ENCODE measurements at regions not wholly inside any gene's neighbourhood (a gene's known extent, or its start where the extent isn't known, plus 50 kb on each side); places are given as distances from the start of the nearest gene placed in this dataset.
"Not testable (repeated sequence)": the region's sequence is repeated elsewhere in the genome, so short reads cannot be mapped to it uniquely, and the experiment has no call there.

DNA sequence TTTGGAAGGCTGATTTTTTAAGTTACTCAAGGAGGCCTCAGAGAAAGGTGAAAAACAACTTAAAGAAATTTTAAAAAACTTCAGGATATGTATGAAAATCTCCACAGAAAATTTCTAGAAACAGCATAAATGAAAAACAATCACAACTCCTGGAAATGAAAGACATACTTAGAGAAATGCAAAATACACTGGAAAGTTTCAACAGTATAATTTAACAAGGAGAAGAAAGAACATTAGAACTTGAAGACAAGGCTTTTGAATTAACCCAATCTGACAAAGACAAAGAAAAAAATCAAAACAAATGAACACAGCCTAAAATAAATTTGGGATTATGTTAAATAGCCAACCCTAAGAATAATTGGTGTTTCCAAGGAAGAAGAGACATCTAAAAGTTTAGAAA lies 300.5 kb downstream of the ANTXR2 start:
- Mint-ChIP-seq H3K4me1 (no peaks in the 10 kb centered on the region), H3K27me3 (no peaks in the 10 kb centered on the region), H3K9me3 (peaks cover 38 to 47% of the 10 kb centered on the region in 2 donors), H3K27ac (no peak overlapping the region), H3K4me3 (no peak overlapping the region), H3K36me3 (peaks cover 0 to 4% of the 10 kb centered on the region in 2 donors)
- DNase-seq, result no peak
- ATAC-seq (replicated peaks), result no peak

DNA sequence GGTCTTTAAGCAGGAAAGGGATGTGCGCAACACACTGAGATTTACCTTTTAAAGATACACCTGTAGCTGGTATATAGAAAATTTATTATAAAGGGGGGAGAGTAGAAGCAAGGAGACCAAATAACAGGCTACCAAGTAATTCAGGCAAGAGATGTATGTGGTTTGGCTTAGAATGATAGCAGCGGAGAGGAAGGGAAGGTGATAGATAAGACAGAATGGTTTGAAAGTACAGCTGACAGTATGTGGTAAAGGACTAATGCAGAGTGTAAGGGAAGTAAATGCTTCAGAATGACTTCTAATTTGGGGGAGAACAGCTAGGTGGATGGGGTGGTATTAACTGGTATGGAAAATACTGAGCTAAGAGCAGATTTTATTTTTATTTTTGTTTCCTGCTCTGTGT lies 308.9 kb downstream of the ANTXR2 start:
- Mint-ChIP-seq H3K4me3 (no peak overlapping the region), H3K27ac (no peak overlapping the region), H3K9me3 (peaks cover 1 to 5% of the 10 kb centered on the region in 2 donors), H3K4me1 (no peaks in the 10 kb centered on the region), H3K27me3 (no peaks in the 10 kb centered on the region), H3K36me3 (no peaks in the 10 kb centered on the region)
- DNase-seq, result no peak
- ATAC-seq (replicated peaks), result no peak

DNA sequence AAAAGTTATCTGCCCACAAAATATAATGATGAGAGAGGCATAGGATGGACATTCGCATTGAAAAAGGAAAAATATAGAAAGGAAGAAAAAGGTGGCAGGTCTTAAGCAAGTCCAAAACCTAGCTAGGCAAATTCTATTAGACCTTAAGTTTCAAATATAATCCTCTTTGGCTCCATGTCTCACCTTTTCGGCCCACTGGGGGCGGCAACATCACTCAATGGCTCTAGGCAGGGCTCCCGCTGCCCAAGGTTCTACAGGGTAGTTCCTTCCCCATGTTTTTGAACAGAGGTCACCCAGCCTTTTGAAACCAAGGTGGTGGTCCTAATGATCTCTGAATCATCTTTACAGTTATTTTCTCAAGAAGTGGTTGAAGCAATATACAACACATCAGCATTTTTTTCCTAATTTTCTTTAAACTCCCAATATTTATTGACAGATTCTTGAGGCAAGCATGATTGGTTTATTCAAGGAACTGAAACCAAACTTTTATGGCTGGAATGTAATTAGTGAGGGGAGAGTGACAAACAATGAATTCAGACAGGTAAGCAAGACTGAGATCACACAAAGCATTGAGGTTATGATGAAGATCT lies 309.4 kb downstream of the ANTXR2 start:
- H3K4me3 Mint-ChIP-seq, result no peak overlapping the region
- no peak overlapping the region for H3K27ac Mint-ChIP-seq
- no peak for ATAC-seq (replicated peaks)
- H3K9me3 Mint-ChIP-seq, result peaks cover 0 to 5% of the 10 kb centered on the region in 2 donors
- no peaks in the 10 kb centered on the region for H3K27me3 Mint-ChIP-seq
- DNase-seq, result no peak
- H3K4me1 Mint-ChIP-seq, result no peaks in the 10 kb centered on the region
- H3K36me3 Mint-ChIP-seq, result no peaks in the 10 kb centered on the region

DNA sequence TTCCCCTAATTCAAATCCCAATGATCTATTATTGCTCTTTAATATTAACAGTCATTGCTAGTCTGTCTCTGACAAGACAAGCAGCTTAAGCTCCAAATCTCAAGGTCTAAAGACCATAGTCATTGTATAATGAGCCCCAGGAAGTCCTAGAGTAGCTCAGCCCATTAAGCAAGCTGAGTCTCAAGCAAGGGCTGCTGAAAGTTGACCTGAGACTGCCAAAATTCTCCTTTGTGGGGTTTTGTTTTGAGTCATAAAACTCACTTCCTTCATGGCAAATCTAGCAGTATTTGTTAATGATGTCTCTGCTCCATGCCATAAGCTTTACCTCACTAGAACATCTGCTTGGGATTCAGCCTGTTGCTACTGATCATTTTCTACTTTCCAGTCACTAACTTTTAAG lies 313.2 kb downstream of the ANTXR2 start:
- H3K4me3 Mint-ChIP-seq, result no peak overlapping the region
- peaks cover 0 to 3% of the 10 kb centered on the region in 2 donors for H3K9me3 Mint-ChIP-seq
- ATAC-seq (replicated peaks) (peak; percentile 61 to 68), DNase-seq (no peak)
- no peak overlapping the region for H3K27ac Mint-ChIP-seq
- H3K27me3 Mint-ChIP-seq, result no peaks in the 10 kb centered on the region
- no peaks in the 10 kb centered on the region for H3K4me1 Mint-ChIP-seq
- no peaks in the 10 kb centered on the region for H3K36me3 Mint-ChIP-seq

DNA sequence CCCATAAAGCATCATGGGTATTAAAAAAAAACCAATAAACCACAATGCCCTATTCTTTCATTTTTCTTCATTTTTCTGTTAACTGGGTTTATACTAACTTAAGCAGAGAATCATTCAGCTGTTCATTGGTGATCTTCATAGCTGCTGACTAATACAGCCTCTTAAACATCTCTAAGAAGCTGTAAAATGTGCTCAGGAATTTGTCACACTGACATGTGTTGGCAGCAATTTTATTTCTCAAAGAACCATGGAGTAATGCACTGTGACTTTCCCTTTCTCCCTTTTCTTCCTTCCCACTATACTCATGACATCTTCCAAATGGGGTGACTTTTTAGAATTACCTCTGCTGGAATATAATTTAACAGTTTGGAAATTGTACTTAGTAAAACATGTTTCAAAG lies 315.4 kb downstream of the ANTXR2 start:
- Mint-ChIP-seq H3K27ac (no peak overlapping the region), H3K36me3 (no peaks in the 10 kb centered on the region), H3K27me3 (no peaks in the 10 kb centered on the region), H3K4me3 (no peak overlapping the region), H3K4me1 (no peaks in the 10 kb centered on the region), H3K9me3 (peaks cover 0 to 3% of the 10 kb centered on the region in 2 donors)
- no peak for ATAC-seq (replicated peaks)
- DNase-seq, result no peak

DNA sequence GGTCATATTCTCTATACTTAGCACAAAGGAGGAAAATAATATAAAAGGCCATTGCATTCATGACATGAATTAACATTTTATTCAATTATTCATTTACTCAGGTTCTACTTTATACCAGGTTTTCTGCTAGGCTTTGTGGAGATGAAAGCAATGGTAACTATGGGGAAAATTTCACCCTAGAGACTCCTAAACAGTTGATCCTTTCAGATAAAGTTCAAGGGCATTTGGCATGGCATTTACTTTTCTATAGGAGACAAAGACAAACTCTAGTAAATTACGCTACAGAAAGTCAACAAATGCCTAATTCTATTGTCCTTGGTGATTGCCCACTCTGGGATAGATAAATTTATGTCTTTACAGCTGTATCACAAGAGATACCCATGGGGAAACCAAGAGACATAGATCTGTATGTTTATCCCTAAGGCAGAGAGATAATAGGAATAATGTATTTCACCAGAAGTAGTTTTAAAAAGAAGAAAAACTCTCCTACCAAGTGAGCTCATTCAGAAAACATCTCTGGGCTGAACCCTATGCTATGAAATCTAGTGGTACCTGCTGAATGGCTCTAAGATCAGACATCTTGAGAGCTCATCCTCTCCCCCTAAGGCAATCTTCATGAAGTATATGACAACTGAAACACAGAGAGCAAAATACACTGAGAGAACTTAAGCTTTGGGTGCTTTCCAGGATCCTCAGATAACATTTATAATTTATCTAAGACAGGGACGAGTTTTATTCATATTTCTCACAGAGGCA lies 316.7 kb downstream of the ANTXR2 start:
- peaks cover 0 to under 1% of the 10 kb centered on the region in 2 donors for H3K9me3 Mint-ChIP-seq
- DNase-seq (no peak), ATAC-seq (replicated peaks) (no peak)
- H3K4me1 Mint-ChIP-seq, result no peaks in the 10 kb centered on the region
- no peak overlapping the region for H3K27ac Mint-ChIP-seq
- no peaks in the 10 kb centered on the region for H3K27me3 Mint-ChIP-seq
- no peak overlapping the region for H3K4me3 Mint-ChIP-seq
- no peaks in the 10 kb centered on the region for H3K36me3 Mint-ChIP-seq

DNA sequence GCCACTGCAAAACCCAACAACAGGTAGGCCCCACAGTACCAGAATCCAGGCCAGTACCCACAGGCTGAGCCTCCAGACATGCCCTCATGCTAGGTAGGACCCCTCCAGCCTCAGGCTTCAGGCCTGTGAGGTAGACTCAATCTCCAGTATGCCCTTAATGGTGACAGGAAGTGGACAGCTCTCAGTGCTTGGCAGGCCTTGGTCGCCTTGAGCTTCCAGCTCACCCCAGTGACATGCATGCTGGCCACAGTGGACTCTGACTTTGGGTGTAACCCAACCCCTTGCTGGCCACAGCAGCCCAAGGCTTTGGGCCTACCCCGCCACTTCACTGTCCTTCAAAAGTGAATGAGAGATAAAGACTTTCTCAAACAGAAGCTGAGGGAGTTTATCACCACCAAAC lies 324.2 kb downstream of the ANTXR2 start:
- Mint-ChIP-seq H3K27ac (no peak overlapping the region), H3K4me1 (no peaks in the 10 kb centered on the region), H3K36me3 (no peaks in the 10 kb centered on the region), H3K4me3 (no peak overlapping the region), H3K9me3 (no peaks in the 10 kb centered on the region), H3K27me3 (peaks cover 0 to 4% of the 10 kb centered on the region in 2 donors)
- DNase-seq (no peak), ATAC-seq (replicated peaks) (no peak)

DNA sequence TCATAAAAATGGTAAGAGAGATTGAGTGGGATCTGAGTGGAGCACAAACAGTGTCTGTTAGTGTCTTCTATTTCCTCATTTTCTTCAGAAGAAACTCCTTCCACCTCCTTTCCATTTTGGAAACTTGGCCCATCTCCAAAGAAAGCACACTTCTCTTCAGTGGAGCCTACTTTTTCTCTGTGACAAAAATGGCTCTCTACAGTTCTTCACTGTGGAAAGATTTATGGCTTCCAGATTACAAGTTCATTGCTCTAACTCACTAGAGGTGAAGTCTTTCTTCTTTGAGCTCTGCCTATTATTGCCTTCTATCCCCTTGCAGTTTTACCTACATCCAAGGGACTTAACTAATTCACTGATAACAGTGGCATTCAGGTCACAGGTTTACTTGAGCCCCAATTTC lies 325.8 kb downstream of the ANTXR2 start:
- no peak for ATAC-seq (replicated peaks)
- H3K4me3 Mint-ChIP-seq, result no peak overlapping the region
- no peak overlapping the region for H3K27ac Mint-ChIP-seq

DNA sequence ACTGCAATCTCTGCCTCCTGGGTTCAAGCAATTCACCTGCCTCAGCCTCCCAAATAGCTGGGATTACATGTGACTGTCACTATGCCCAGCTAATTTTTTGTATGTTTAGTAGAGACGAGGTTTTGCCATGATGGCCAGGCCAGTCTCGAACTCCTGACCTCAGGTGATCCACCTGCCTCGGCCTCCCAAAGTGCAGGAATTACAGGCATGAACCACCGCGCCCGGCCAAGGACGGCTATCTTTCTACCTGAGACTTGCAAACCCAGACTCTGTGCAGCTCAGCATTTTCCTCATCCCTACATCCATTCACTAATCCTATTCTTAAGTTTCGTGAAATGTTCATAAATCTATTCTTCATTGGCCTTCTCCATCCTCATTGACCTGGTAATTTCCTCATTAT lies 330.0 kb downstream of the ANTXR2 start:
- DNase-seq, result no peak
- Mint-ChIP-seq H3K9me3 (no peaks in the 10 kb centered on the region), H3K27ac (no peak overlapping the region), H3K27me3 (peaks cover 0 to 4% of the 10 kb centered on the region in 2 donors), H3K4me1 (no peaks in the 10 kb centered on the region), H3K4me3 (no peak overlapping the region), H3K36me3 (no peaks in the 10 kb centered on the region)
- no peak for ATAC-seq (replicated peaks)

More for the DNA sequence above, 325.8 kb downstream of the ANTXR2 start:
- peaks cover 0 to 4% of the 10 kb centered on the region in 2 donors for H3K27me3 Mint-ChIP-seq
- no peaks in the 10 kb centered on the region for H3K4me1 Mint-ChIP-seq
- DNase-seq, result no peak
- H3K36me3 Mint-ChIP-seq, result no peaks in the 10 kb centered on the region
- H3K9me3 Mint-ChIP-seq, result no peaks in the 10 kb centered on the region

DNA sequence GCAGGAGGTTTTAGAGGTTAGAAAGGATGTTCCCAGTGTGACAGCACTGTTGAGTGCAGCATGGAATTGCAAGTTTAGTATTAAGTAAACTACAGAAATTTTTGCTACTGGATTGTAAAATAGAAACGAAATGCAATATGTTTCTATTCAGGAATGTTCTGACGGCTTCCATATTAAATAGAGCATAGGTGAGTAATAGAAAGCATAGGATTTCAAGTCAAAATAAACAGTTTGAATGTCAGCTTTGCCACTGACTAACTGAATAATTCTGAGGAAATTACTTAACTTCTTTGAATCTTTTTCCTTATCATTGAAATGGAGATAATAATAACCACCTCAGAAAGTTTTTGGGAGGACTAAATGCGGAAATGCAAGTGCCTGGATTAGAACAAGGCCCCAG lies 331.9 kb upstream of the GK2 start:
- no peak overlapping the region for H3K27ac Mint-ChIP-seq
- no peaks in the 10 kb centered on the region for H3K36me3 Mint-ChIP-seq
- no peaks in the 10 kb centered on the region for H3K4me1 Mint-ChIP-seq
- H3K9me3 Mint-ChIP-seq, result no peaks in the 10 kb centered on the region
- peaks cover 0 to 4% of the 10 kb centered on the region in 2 donors for H3K27me3 Mint-ChIP-seq
- H3K4me3 Mint-ChIP-seq, result no peak overlapping the region
- no peak for ATAC-seq (replicated peaks)
- DNase-seq, result no peak

DNA sequence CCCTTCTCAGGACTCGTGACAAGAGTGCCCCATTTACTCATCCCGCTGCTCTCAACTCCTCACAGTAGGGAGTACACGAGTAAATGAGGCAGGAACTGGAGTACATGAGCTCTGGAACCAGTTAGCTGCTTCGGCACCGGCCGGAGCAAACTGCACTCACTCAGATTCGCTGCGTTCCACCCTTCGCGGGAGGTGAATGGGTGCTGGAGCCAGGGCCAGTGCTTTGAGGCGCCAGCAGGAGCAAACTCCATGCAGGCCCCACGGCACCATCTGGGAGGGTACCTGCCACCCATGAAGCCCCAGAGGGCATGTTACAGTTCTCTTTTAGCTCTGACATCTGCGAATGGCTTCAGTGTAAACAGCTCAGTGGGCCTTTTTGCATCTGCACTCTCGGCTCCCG lies 315.5 kb upstream of the GK2 start:
- DNase-seq, result no peak
- Mint-ChIP-seq H3K27me3 (no peaks in the 10 kb centered on the region), H3K4me3 (no peak overlapping the region), H3K4me1 (no peaks in the 10 kb centered on the region), H3K9me3 (no peaks in the 10 kb centered on the region), H3K27ac (no peak overlapping the region), H3K36me3 (no peaks in the 10 kb centered on the region)
- no peak for ATAC-seq (replicated peaks)

DNA sequence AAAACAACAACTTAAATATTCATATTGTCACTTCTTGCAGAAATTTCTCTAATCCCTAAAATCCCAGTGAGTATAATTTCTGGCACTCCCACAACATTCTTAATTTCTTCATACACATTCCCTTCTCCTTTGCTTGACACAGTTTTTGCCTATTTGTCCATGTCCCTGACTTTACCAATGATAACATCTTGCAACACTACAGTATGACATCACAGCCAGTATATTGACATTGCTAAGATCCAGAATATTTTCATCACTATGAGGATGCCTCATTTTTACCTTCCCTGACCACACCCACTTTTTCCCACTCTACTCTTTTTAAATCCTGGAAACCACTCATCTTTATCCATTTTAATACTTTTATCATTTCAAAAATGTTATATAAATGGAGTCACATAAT lies 292.3 kb upstream of the GK2 start:
- Mint-ChIP-seq H3K27ac (no peak overlapping the region), H3K9me3 (peaks cover 7% of the 10 kb centered on the region in 2 donors), H3K27me3 (peaks cover 1 to 5% of the 10 kb centered on the region in 2 donors), H3K4me1 (no peaks in the 10 kb centered on the region), H3K4me3 (no peak overlapping the region), H3K36me3 (peaks cover 0 to 3% of the 10 kb centered on the region in 2 donors)
- no peak for DNase-seq
- ATAC-seq (replicated peaks), result no peak

DNA sequence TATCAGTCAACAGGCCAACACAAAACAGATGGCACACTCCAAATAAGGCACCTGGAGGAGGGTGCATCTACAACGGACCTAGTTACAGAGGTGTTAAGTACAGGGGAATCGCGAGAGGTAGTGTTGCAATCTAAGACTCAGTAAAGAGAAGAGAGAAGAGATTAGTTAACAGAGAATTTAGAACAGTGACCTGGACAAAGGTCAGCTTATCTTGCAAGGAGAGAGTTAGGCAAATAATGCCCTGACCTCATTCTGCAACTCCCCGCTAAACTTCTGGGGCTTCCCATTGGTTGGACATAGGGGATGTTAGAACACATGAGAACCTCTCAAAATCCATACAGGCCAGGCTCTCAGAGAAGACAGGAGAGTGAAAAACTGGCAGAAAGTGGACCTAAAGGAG lies 289.4 kb upstream of the GK2 start:
- no peak overlapping the region for H3K27ac Mint-ChIP-seq
- H3K27me3 Mint-ChIP-seq, result peaks cover 5 to 15% of the 10 kb centered on the region in 2 donors
- no peak for DNase-seq
- peaks cover 0 to 2% of the 10 kb centered on the region in 2 donors for H3K36me3 Mint-ChIP-seq
- H3K9me3 Mint-ChIP-seq, result peaks cover 21% of the 10 kb centered on the region in 2 donors
- H3K4me1 Mint-ChIP-seq, result no peaks in the 10 kb centered on the region
- ATAC-seq (replicated peaks), result no peak
- H3K4me3 Mint-ChIP-seq, result no peak overlapping the region

DNA sequence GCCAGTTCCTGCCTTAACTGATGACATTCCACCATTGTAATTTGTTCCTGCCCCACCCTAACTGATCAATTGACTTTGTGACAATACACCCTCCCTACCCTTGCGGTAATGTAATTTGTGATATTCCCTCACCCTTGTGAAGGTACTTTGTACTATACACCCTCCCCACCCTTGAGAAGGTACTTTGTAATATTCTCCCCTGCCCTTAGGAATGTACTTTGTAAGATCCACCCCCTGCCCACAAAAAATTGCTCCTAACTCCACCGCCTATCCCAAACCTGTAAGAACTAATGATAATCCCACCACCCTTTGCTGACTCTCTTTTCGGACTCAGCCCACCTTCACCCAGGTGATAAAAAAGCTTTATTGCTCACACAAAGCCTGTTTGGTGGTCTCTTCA lies 288.5 kb upstream of the GK2 start:
- not testable (repeated sequence) for H3K36me3 Mint-ChIP-seq; ATAC-seq (replicated peaks); H3K4me3 Mint-ChIP-seq; H3K27ac Mint-ChIP-seq; DNase-seq; H3K4me1 Mint-ChIP-seq
- Mint-ChIP-seq H3K9me3 (peaks cover 21% of the 10 kb centered on the region in 2 donors), H3K27me3 (peaks cover 5 to 15% of the 10 kb centered on the region in 2 donors)

DNA sequence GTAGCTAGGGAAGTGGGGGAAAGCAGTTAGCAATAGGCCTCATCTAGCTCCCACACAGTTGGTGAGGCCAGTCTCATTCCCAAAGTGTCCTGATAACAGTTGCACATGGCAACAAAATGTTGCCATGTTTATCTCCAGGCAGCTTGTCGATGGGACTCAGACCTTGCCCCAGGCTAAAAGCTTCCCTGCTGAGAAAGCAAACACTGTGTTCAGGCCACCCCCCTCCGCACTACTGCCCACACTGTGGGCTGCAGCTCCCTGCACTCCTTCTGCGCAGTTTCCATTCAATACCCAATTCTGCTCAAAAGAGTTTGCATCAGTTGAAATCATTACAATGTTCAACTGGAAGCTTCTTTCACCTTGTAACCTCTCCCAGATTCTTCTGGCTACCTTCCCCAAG lies 287.8 kb upstream of the GK2 start:
- Mint-ChIP-seq H3K36me3 (peaks cover 0 to 2% of the 10 kb centered on the region in 2 donors), H3K4me3 (no peak overlapping the region), H3K27me3 (peaks cover 5 to 15% of the 10 kb centered on the region in 2 donors), H3K4me1 (no peaks in the 10 kb centered on the region), H3K27ac (no peak overlapping the region), H3K9me3 (peaks cover 21% of the 10 kb centered on the region in 2 donors)
- DNase-seq, result no peak
- ATAC-seq (replicated peaks), result no peak

Measured in stimulated activated naive B cell treated with anti-CD40 and anti-IgM and Interleukin-4, amounts not matched to agents 10 μg/mL and 1 μg/mL and 100 μg/mL, for 72 hours (primary cell).